VCaP (cell line): ENCODE measurements at regions not wholly inside any gene's neighbourhood (a gene's known extent, or its start where the extent isn't known, plus 50 kb on each side); places are given as distances from the start of the nearest gene placed in this dataset.

Experiments
- H3K27ac ChIP-seq: fragments of 450-650 bp; 2 replicates; pipeline ENCODE4 v1.5.1; 2017
- TF ChIP-seq, protein P1 (sequence below): fragments of 450-650 bp; conservative IDR thresholded peaks from 2 replicates; pipeline ENCODE4 v1.5.1; 2017; ENCODE audit warnings: mild to moderate bottlenecking, moderate library complexity

DNA sequence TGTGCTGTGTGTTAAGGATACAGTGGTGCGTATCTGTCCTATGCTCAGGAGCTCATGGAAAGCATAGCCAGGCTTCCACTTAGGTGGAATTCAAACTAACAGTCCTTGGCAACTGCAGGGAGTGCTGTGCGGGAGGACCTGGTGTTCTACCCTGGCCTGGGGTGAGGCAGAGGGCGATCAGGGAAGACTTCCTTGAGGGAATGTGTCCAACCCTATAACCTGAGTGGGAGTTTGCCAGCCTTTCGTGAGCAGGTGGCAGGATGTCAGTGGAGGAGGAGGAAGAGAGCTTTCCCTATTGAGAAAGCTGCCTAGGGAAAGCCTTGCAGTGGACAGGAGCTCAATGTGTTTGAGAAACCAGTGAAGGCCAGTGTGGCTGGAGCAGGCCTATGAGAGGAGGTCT lies 271.1 kb upstream of the C2CD4B start:
- TF ChIP-seq, protein P1, sequence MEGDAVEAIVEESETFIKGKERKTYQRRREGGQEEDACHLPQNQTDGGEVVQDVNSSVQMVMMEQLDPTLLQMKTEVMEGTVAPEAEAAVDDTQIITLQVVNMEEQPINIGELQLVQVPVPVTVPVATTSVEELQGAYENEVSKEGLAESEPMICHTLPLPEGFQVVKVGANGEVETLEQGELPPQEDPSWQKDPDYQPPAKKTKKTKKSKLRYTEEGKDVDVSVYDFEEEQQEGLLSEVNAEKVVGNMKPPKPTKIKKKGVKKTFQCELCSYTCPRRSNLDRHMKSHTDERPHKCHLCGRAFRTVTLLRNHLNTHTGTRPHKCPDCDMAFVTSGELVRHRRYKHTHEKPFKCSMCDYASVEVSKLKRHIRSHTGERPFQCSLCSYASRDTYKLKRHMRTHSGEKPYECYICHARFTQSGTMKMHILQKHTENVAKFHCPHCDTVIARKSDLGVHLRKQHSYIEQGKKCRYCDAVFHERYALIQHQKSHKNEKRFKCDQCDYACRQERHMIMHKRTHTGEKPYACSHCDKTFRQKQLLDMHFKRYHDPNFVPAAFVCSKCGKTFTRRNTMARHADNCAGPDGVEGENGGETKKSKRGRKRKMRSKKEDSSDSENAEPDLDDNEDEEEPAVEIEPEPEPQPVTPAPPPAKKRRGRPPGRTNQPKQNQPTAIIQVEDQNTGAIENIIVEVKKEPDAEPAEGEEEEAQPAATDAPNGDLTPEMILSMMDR = no peak
- peak overlapping the region; percentile 94 for H3K27ac ChIP-seq

GRCh38 chr15:62437753-62438152 lies 272.7 kb upstream of the C2CD4B start:
- peak overlapping the region; percentile 94 for H3K27ac ChIP-seq
- TF ChIP-seq, protein P1 = no peak

GRCh38 chr15:62439543-62440016 lies 274.5 kb upstream of the C2CD4B start:
- H3K27ac ChIP-seq = peak overlapping the region; percentile 94
- TF ChIP-seq, protein P1 = no peak

DNA sequence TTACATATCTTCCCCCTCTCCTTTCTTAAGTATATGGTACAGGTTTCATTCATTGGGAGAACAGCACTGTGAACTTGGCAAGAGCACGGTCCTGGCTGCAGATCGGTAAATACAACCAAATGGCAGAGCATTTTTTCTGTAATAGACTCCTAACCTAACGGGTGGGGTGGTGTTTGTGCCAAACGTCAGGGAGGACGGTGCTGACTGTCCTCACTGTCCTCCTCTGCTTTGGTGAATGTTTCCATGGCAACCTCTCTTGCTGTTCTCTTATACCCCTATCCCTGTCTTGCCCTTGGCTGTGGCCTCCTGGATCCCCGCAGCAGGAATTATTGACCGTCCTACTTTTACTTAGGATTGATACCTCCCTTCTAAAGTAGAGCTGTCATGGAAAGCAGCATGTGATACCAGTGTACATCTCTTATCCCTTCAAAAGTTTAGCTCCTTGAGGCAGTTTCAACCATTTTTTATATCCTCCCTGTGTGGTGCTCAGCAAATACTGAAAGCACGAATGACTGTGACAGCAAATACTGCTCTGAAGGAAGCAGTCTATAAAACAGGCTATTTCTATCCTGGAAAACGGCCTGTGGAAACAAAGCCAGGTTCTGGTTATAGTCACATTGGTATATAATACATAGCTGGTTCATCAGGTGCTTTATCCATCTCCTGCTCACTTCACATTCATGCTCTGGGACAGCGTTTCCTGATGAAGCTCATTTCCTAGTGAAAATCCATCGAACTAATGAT lies 275.4 kb upstream of the C2CD4B start:
- TF ChIP-seq, protein P1 = no peak
- peak overlapping the region; percentile 94 for H3K27ac ChIP-seq

DNA sequence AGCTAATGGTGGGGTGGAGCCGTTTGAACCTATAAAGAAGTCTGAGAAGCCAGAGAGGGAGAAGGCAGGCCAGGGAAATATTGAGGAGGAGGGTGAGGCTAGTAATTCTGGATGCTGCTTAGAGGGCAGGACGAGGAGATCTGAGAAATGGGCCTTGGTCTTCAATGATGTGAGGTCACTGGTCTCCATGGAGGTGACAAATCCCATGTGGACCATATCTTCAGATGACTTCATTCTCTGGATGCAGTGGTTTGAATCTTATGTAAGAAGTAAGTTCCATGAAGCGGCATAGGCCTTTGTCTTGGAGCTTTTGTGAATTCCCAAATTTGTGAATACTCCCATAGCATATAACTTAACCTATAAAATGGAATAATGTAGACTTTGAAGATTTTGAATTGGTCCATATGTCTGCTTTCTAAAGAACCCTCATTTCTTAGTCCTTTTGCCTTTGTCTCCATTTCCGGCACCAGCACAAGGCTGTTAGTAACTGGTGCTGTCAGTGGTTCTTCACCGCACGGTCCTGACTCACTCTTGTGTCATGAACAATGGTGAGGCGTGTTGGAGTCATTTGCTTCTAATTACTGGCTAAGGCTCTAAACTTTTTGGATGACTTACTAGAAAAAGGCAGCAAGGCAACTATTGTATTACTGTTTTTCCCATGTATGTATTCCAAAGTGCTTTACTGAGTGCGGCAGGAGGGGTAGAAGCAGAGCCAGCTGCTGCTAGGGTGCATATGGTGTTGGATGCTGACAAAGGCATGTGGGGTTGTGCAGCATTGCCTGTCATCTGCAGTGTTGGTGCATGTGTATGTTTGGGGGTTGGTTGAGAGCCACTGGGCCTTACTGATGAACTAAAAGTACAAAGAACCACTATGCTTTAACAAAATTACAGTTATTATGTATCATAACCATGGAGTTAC lies 279.3 kb upstream of the C2CD4B start:
- peak overlapping the region; percentile 94 for H3K27ac ChIP-seq
- TF ChIP-seq, protein P1 = no peak

DNA sequence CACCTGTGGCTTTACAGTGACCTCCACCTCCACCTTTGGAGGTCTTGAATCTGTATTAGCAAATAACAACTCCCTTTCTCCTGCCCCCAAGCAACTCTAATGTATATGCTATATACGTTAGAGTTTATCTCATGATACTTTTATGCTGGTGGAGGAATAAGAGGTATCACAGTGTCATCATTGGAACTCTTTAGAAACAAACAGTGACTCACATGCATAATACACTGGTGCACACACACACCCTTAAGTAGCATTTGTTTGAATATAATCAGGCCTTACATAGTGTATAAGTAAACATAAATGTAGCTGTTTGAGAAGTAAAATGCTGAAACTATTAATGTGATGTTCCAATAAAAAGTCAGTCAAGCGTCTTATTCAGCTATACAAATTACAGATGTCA lies 280.2 kb upstream of the C2CD4B start:
- no peak overlapping the region; the same call in 1 of the 2 replicates for H3K27ac ChIP-seq
- TF ChIP-seq, protein P1 = no peak

DNA sequence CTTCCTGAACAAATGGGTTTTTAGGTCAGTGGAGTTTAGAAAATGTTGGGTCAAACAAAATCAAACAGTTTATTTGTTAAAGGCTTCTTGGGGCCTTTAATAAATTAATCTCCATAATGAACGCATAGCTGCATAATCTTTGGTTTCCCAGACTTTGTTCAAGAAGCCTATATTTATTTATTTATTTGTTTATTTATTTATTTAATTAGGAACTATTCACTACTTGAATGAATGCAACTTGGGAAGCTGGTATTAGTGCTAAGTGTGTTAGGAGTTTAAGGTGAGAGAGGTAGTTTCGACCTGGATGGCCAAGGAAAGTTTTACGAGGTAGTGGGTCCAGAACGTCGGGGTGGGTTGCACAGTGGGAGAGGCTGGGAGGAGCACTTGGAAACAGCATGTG lies 281.9 kb upstream of the C2CD4B start:
- H3K27ac ChIP-seq = no peak overlapping the region
- TF ChIP-seq, protein P1 = no peak
